ENCODE measurements at regions not wholly inside any gene's neighbourhood (a gene's known extent, or its start where the extent isn't known, plus 50 kb on each side); places are given as distances from the start of the nearest gene placed in this dataset.

- no peak for FAIRE-seq
These were observed 71.1 kb upstream of the FGGY start for GRCh38 chr1:59225594-59226316.

DNA sequence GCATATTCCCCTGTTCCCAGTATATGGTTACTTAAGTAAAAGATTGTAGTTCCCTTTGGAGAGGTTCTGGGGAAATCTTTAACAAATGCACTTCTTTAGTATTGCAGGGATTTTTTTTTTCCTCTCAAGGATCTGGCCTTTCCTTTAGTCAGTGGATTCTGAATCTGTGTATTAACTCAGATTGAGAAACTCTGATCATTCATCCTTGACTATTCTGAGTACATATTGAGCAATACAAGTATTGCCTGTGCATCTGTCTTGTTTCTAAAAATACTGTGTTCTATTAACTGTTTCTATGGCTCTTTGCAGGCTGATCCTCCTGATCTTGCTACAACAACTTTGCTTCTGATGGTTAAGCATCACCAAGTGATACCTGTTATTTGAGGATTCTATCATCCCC lies 67.8 kb upstream of the FGGY start:
- no peak for FAIRE-seq

DNA sequence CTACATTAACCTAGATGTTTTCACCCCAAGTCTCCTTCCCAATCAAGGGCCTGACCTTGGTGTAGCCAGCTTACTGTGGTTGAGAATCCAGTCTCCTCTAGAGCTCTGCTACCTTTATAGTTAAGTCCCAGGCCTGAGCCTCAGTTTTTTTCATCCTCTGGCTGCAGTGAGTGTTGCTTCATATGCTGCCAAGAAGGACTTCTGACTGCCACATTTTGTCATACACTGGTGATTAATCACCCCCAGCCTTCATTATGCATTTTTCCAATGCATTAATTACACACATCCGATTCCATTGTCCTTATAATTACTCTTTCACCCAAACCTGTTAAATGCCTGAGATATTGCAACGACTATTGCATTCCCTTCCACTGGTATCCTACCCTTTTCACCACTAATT lies 66.3 kb upstream of the FGGY start:
- FAIRE-seq, result no peak

DNA sequence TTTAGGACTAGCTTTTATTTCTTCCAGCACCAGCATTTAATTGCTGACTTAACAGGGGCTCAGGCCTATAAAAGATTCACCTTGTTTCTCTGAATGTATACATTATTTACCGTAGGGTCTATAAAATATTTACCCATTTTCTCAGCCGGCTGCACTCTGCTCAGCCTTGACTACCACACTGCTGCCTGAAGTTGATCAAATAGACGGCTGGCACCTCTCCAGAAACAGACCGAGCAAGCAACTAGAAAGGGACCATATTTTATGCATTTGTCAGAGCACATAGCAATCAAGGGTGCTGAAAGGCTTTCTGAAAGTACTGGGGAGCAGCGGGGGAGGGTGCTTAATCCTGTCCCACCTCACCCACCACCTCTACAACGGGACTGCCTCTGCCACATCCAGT lies 64.7 kb upstream of the FGGY start:
- no peak for FAIRE-seq

GRCh38 chr1:59233444-59233843 lies 63.5 kb upstream of the FGGY start:
- FAIRE-seq, result no peak

- FAIRE-seq, result no peak
These were observed 60.0 kb upstream of the FGGY start for GRCh38 chr1:59236721-59237545.

DNA sequence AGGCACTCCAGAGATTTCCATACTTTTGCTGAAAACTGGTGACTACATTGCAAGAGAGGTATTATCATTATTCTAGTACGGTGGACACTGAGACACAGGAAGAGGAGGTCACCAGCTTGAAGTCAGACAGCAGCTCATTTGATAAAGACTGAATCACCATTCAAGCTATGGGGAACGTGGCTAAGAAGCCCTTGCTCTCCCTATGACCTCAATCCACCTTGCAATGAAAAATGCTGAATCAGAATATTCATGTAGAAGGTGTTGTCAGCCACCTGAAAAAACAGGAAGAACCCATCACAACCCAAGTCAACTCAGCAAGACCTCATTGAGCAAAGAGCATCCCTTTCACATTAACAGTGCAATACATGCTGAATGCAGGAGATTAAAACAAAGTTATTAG lies 59.0 kb upstream of the FGGY start:
- FAIRE-seq, result no peak

GRCh38 chr1:59238333-59238934 lies 58.5 kb upstream of the FGGY start:
- no peak for FAIRE-seq

GRCh38 chr1:59238993-59239392 lies 57.9 kb upstream of the FGGY start:
- no peak for FAIRE-seq

DNA sequence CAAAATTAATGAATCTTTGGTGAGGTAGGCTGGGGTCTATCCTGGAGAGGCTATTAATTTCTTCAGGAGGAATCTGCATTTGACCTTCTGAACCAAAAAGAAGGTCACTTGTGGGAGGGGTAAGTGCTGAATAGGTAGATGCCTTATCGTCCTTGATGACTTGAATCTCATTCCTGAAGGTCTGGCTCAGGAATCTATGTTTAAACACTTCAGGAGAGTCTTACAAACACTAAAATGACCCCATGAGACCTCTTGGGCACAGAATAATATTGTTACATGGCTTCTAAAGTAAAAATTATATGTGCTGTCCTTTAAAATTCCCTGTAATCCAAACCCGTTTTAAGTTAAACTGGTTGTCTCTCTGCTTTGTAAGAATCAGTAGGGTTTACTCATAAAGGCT lies 55.0 kb upstream of the FGGY start:
- no peak for FAIRE-seq

DNA sequence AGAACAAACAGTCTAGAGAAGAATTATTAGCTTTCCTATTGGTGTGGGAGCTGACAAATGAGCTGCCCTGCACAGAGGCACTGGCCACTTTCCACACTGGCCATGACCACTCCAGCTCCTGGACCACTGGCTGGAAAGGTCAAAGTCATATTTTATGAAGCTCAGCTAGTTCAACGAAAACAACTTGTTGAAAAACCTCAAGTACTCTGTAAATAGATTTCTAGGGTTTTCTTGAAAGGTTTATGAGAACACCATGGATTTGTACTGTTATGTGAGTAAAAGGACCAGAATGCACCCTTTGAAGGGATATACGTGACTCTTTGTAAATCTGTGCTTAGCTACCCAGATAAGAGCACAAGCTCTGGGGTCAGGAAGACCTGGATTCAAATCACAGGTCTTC lies 54.5 kb upstream of the FGGY start:
- no peak for FAIRE-seq

- no peak for FAIRE-seq
These were observed 53.3 kb upstream of the FGGY start for GRCh38 chr1:59243550-59243949.

DNA sequence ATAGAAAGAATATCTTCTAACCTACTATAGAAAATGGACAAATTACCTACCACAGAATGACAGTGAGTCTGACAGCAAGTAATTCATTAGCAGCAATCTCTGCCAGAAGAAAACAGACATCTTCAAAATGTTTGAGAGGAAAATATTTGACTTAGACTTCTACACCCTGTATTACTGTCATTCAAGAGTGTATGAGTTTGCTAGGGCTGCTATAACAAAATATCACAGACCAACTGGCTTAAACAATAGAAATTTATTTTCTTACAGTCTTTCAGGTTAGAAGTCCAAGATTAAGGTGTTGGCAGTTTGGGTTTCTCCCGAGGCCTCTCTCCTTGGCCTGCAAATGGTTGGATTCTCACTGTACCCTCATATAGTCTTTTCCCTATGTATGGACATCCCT lies 52.9 kb upstream of the FGGY start:
- FAIRE-seq, result no peak

DNA sequence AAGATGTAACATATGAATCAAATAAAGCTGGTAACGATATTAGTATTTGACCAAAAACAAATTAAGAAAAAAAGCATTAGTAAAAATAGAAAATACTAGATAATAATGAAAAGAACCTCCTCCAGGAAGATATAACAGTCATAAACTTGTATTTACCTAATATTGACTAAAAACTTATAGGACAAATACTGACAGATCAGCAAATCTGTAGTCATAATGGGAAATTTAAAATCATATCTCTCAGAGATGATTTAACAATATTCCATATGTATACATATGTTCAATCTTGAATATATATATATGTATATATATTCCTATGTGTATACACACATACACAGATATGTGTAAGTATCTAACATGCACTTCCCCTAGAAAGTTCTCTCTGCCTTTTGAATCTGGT lies 52.0 kb upstream of the FGGY start:
- FAIRE-seq, result no peak
